Stimulated activated CD4-positive, alpha-beta T cell treated with anti-CD3 and anti-CD28 coated beads, Interleukin-12 subunit alpha, Interleukin-12 subunit beta, amount 100 ng/mL, for 24 hours (primary cell): ENCODE measurements at regions not wholly inside any gene's neighbourhood (a gene's known extent, or its start where the extent isn't known, plus 50 kb on each side); places are given as distances from the start of the nearest gene placed in this dataset.

Experiments used
- DNase-seq, 2 experiments: peaks; one replicate each; pipeline ENCODE4 v3.0.0-alpha.2; 2020; ENCODE audit warnings: low read depth in 2 of 2

GRCh38 chr12:118751355-118751754 is 230.0 kb upstream of the SRRM4 start:
- no peak for DNase-seq

- no peak for DNase-seq
Measured at GRCh38 chr12:118760623-118761022, 220.7 kb upstream of the SRRM4 start.

GRCh38 chr12:118763234-118763633 is 218.1 kb upstream of the SRRM4 start:
- no peak for DNase-seq

- DNase-seq, result no peak
Measured at GRCh38 chr12:118773956-118774723, 207.2 kb upstream of the SRRM4 start.

- no peak for DNase-seq
Measured at GRCh38 chr12:118777504-118777903, 203.8 kb upstream of the SRRM4 start.

GRCh38 chr12:118778077-118778476 is 203.3 kb upstream of the SRRM4 start:
- DNase-seq, result no peak

GRCh38 chr12:118780939-118781338 is 200.4 kb upstream of the SRRM4 start:
- DNase-seq, result no peak

- no peak for DNase-seq
Measured at GRCh38 chr12:118781692-118782091, 199.6 kb upstream of the SRRM4 start.

GRCh38 chr12:118783703-118784102 is 197.6 kb upstream of the SRRM4 start:
- no peak for DNase-seq

GRCh38 chr12:118790578-118790977 is 190.8 kb upstream of the SRRM4 start:
- DNase-seq, result no peak

GRCh38 chr12:118813778-118814357 is 167.5 kb upstream of the SRRM4 start:
- DNase-seq, result no peak

- no peak for DNase-seq
Measured at GRCh38 chr12:118816296-118816695, 165.0 kb upstream of the SRRM4 start.

GRCh38 chr12:118821386-118821925 is 159.9 kb upstream of the SRRM4 start:
- no peak for DNase-seq

- DNase-seq, result no peak
Measured at GRCh38 chr12:118822512-118822911, 158.8 kb upstream of the SRRM4 start.

- DNase-seq, result no peak
Measured at GRCh38 chr12:118827047-118827446, 154.3 kb upstream of the SRRM4 start.

- DNase-seq, result no peak
Measured at GRCh38 chr12:118827606-118828005, 153.7 kb upstream of the SRRM4 start.

- no peak for DNase-seq
Measured at GRCh38 chr12:118830296-118830695, 151.0 kb upstream of the SRRM4 start.

- DNase-seq, result no peak
Measured at GRCh38 chr12:118835926-118836325, 145.4 kb upstream of the SRRM4 start.

- no peak for DNase-seq
Measured at GRCh38 chr12:118840399-118840798, 140.9 kb upstream of the SRRM4 start.

GRCh38 chr12:118840878-118841277 is 140.5 kb upstream of the SRRM4 start:
- DNase-seq, result no peak

GRCh38 chr12:118841588-118841987 is 139.8 kb upstream of the SRRM4 start:
- DNase-seq, result no peak

- DNase-seq, result no peak
Measured at GRCh38 chr12:118842866-118843265, 138.5 kb upstream of the SRRM4 start.

- DNase-seq, result no peak
Measured at GRCh38 chr12:118846416-118846815, 134.9 kb upstream of the SRRM4 start.
